CD4-positive, alpha-beta T cell (primary cell): ENCODE measurements at regions not wholly inside any gene's neighbourhood (a gene's known extent, or its start where the extent isn't known, plus 50 kb on each side); places are given as distances from the start of the nearest gene placed in this dataset.

Source experiments
- ATAC-seq: fragments of 200-7000 bp; cut with Tn5 transposase; one replicate; pipeline ENCODE4 v1.10.0; 2022; ENCODE audit warnings: mild to moderate bottlenecking; ENCODE audit not compliant: poor library complexity
- CTCF ChIA-PET: fragments of 350-600 bp; sonication (Branson Sonifier 250); formaldehyde crosslinking; loops from one replicate; lab custom pipeline; 2021; ENCODE audit warnings: antibody characterized with exemption, inconsistent platforms; lab: Charles Lee
- POLR2A ChIA-PET: fragments of 350-600 bp; sonication (Branson Sonifier 250); formaldehyde crosslinking; loops from one replicate; lab custom pipeline; 2021; ENCODE audit warnings: antibody characterized with exemption, inconsistent platforms; lab: Charles Lee
- DNase-seq, 14 experiments: peaks; one replicate each; pipeline ENCODE4 v3.0.0-alpha.2; 2013 to 2020; ENCODE audit warnings: mixed read lengths in 2 of 14
- H3K27ac ChIP-seq, 2 donors: one replicate each; pipeline versions ENCODE4 v1.5.1 to v1.7.0; 2013; ENCODE audit warnings: low read length in 2 of 2, low read depth in 1 of 2, mild to moderate bottlenecking in 1 of 2
- H3K27me3 ChIP-seq, 2 experiments: 1 replicate in 1 of 2; 2 replicates in 1 of 2; pipeline versions ENCODE4 v1.6.1 to v1.7.0; 2013; ENCODE audit warnings: low read length in 2 of 2, control low read depth in 1 of 2, mild to moderate bottlenecking in 1 of 2, moderate library complexity in 1 of 2; ENCODE audit not compliant: insufficient read depth in 2 of 2, control insufficient read depth in 1 of 2
- H3K36me3 ChIP-seq: one replicate; pipeline ENCODE4 v1.6.1; 2013; ENCODE audit warnings: low read length, control low read depth; ENCODE audit not compliant: insufficient read depth
- H3K4me1 ChIP-seq: one replicate; pipeline ENCODE4 v1.6.1; 2013; ENCODE audit warnings: low read length, control low read depth; ENCODE audit not compliant: insufficient read depth
- H3K4me3 ChIP-seq: one replicate; pipeline ENCODE4 v1.5.1; 2013; ENCODE audit warnings: mild to moderate bottlenecking, low read length, moderate library complexity
- H3K9me3 ChIP-seq, 2 experiments: 1 replicate in 1 of 2; 2 replicates in 1 of 2; pipeline versions ENCODE4 v1.6.1 to v1.7.0; 2013; ENCODE audit warnings: low read length in 2 of 2, mild to moderate bottlenecking in 2 of 2, control low read depth in 1 of 2, moderate library complexity in 1 of 2; ENCODE audit not compliant: control insufficient read depth in 1 of 2, insufficient read depth in 1 of 2
- H3K27ac Mint-ChIP-seq: one replicate; pipeline ENCODE4 v1.8.0; 2020; ENCODE audit warnings: mixed read lengths
- H3K27me3 Mint-ChIP-seq: one replicate; pipeline ENCODE4 v1.8.0; 2021; ENCODE audit warnings: mixed read lengths
- H3K36me3 Mint-ChIP-seq: one replicate; pipeline ENCODE4 v1.8.0; 2021; ENCODE audit warnings: low read depth, mixed read lengths
- H3K4me1 Mint-ChIP-seq: one replicate; pipeline ENCODE4 v1.8.0; 2021; ENCODE audit warnings: low read depth, mixed read lengths
- H3K4me3 Mint-ChIP-seq: one replicate; pipeline ENCODE4 v1.8.0; 2020; ENCODE audit warnings: mild to moderate bottlenecking, mixed read lengths
- H3K9me3 Mint-ChIP-seq: one replicate; pipeline ENCODE4 v1.8.0; 2020; ENCODE audit warnings: mixed read lengths
- CTCF ChIP-seq: fragments of 200-600 bp; IDR thresholded peaks from one replicate; pipeline ENCODE4 v1.8.0; 2022; ENCODE audit warnings: antibody characterized with exemption, mild to moderate bottlenecking
- intact Hi-C, 2 experiments: fragments of 100-400 bp; cut with DNase I in 1 of 2; cut with micrococcal nuclease in 1 of 2; formaldehyde crosslinking; loops; one replicate each; pipeline versions ENCODE4 v1.15.1 to v1.9.0; 2023 to 2025; cut with DNase I, micrococcal nuclease

- Histone ChIP-seq H3K27ac (no peak overlapping the region), H3K36me3 (no peaks in the 10 kb centered on the region), H3K4me3 (no peak overlapping the region), H3K9me3 (peaks cover 0 to 2% of the 10 kb centered on the region in 2 experiments), H3K27me3 (no peaks in the 10 kb centered on the region), H3K4me1 (peaks cover 5% of the 10 kb centered on the region)
- no peak for TF ChIP-seq CTCF
- ATAC-seq: no peak
- intact Hi-C loops: no loop called here
- DNase-seq: no peak
- Mint-ChIP-seq H3K27me3 (peaks cover 4% of the 10 kb centered on the region), H3K4me3 (no peak overlapping the region), H3K9me3 (no peaks in the 10 kb centered on the region), H3K27ac (no peak overlapping the region), H3K4me1 (peaks cover 26% of the 10 kb centered on the region), H3K36me3 (no peaks in the 10 kb centered on the region)
- CTCF ChIA-PET: no interaction called here
- POLR2A ChIA-PET: no interaction called here
Measured at GRCh38 chr2:12968399-12968798, 251.7 kb downstream of the TRIB2 start.

- H3K27me3 Mint-ChIP-seq: peaks cover 7% of the 10 kb centered on the region
- no peak overlapping the region for H3K4me3 Mint-ChIP-seq
Measured at GRCh38 chr2:12970861-12971260, 254.1 kb downstream of the TRIB2 start.

GRCh38 chr2:12971581-12972365, 255.0 kb downstream of the TRIB2 start:
- intact Hi-C loops: no loop called here
- Mint-ChIP-seq H3K27me3 (peaks cover 9% of the 10 kb centered on the region), H3K9me3 (peaks cover 2% of the 10 kb centered on the region), H3K27ac (no peak overlapping the region), H3K4me1 (peaks cover 8% of the 10 kb centered on the region), H3K4me3 (no peak overlapping the region), H3K36me3 (no peaks in the 10 kb centered on the region)
- peaks cover 0 to 5% of the 10 kb centered on the region in 2 experiments for H3K9me3 ChIP-seq
- H3K27me3 ChIP-seq: no peaks in the 10 kb centered on the region
- no peak for ATAC-seq
- ChIA-PET POLR2A (no interaction called here), CTCF (no interaction called here)
- H3K36me3 ChIP-seq: no peaks in the 10 kb centered on the region
- no peak overlapping the region for H3K27ac ChIP-seq
- TF ChIP-seq CTCF: no peak
- no peak overlapping the region for H3K4me3 ChIP-seq
- H3K4me1 ChIP-seq: no peaks in the 10 kb centered on the region
- no peak for DNase-seq

More at GRCh38 chr2:12970861-12971260, 254.1 kb downstream of the TRIB2 start:
- ChIA-PET POLR2A (no interaction called here), CTCF (interaction anchor here (1.4 kb wide), 1 partner anchor 33 kb away, joined by 3 read pairs; no protein-coding TSS in a partner anchor)
- H3K9me3 ChIP-seq: peaks cover 0 to 5% of the 10 kb centered on the region in 2 experiments
- H3K4me3 ChIP-seq: no peak overlapping the region
- no peak for TF ChIP-seq CTCF
- H3K9me3 Mint-ChIP-seq: peaks cover 2% of the 10 kb centered on the region
- peaks cover 16% of the 10 kb centered on the region for H3K4me1 Mint-ChIP-seq
- H3K36me3 ChIP-seq: no peaks in the 10 kb centered on the region
- H3K36me3 Mint-ChIP-seq: no peaks in the 10 kb centered on the region
- intact Hi-C loops: no loop called here
- no peak overlapping the region for H3K27ac Mint-ChIP-seq
- DNase-seq (no peak), ATAC-seq (no peak)
- H3K4me1 ChIP-seq: no peaks in the 10 kb centered on the region
- no peaks in the 10 kb centered on the region for H3K27me3 ChIP-seq
- no peak overlapping the region for H3K27ac ChIP-seq
